ENCODE measurements at regions not wholly inside any gene's neighbourhood (a gene's known extent, or its start where the extent isn't known, plus 50 kb on each side); places are given as distances from the start of the nearest gene placed in this dataset.

DNA sequence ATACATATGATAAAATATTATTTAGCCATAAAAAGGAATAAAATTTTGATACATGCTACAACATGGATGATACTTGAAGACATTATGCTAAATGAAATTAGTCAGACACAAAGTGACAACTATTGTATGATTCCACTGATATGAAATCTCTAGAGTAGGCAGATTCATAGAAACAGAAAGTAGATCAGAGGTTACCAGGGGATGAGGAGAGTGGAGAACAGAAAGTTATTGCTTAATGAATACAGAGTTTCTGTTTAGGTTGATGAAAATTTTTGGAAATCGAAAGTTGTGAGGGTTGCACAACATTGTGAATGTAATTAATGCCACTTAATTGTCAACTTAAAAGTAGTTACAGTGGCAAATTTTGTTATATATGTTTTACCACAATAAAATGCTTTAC is 315.7 kb upstream of the USP25 start:
- CTCF ChIA-PET = no interaction called here
- Mint-ChIP-seq H3K4me1 (ENCODE audit: low read depth, unreplicated experiment) (peaks cover 5% of the 10 kb centered on the region), H3K27me3 (ENCODE audit: unreplicated experiment) (no peaks in the 10 kb centered on the region), H3K27ac (ENCODE audit: unreplicated experiment) (no peak overlapping the region), H3K9me3 (ENCODE audit: low read depth, unreplicated experiment) (peaks cover 4% of the 10 kb centered on the region), H3K36me3 (ENCODE audit: insufficient read depth, unreplicated experiment) (no peaks in the 10 kb centered on the region), H3K4me3 (ENCODE audit: low read depth, unreplicated experiment) (no peak overlapping the region)
- TF ChIP-seq, protein P1, sequence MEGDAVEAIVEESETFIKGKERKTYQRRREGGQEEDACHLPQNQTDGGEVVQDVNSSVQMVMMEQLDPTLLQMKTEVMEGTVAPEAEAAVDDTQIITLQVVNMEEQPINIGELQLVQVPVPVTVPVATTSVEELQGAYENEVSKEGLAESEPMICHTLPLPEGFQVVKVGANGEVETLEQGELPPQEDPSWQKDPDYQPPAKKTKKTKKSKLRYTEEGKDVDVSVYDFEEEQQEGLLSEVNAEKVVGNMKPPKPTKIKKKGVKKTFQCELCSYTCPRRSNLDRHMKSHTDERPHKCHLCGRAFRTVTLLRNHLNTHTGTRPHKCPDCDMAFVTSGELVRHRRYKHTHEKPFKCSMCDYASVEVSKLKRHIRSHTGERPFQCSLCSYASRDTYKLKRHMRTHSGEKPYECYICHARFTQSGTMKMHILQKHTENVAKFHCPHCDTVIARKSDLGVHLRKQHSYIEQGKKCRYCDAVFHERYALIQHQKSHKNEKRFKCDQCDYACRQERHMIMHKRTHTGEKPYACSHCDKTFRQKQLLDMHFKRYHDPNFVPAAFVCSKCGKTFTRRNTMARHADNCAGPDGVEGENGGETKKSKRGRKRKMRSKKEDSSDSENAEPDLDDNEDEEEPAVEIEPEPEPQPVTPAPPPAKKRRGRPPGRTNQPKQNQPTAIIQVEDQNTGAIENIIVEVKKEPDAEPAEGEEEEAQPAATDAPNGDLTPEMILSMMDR (IDR thresholded peaks at IDR 0.05; ENCODE audit: unreplicated experiment) = no peak
- intact Hi-C loops (cut with micrococcal nuclease; ENCODE audit: unreplicated experiment) = no loop called here
- no peak for DNase-seq
- no TSS peak for BruUV-seq (replicated peaks)

DNA sequence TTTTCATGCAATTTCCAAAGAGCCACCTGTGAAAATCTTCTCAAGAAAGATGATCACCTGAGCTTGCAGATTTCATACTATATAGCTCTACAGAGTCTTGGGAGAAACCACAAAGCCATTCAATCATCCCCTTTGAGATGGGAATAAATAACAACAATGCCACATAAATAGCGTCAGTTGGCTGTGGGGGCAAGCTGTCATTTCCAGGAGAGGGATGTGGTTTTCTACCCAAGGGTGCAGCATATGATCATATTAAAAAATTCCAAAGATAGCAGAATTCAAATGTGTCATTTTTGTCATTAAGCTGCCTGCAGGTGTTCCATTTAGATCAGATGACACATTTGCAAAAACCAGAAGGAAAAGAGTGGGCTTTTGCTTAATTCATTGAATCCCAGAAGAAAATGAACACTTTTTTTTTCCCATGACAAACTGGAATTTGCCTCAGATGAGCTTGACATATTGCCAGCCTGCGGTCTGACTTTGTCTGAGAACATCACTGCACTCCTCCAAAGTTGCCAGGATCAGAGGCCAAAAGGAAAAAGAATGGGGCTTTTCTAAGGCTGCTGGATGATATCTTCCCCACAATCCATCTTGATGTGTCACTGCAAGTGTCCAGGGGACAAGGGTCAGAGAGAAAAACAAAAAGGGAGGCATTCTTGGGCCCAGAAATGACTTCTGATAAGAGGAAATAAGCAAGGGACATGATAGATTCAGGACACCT is 314.1 kb upstream of the USP25 start:
- H3K9me3 Mint-ChIP-seq (ENCODE audit: low read depth, unreplicated experiment) = peaks cover 8% of the 10 kb centered on the region
- no peaks in the 10 kb centered on the region for H3K36me3 Mint-ChIP-seq (ENCODE audit: insufficient read depth, unreplicated experiment)
- no peak overlapping the region for H3K4me3 Mint-ChIP-seq (ENCODE audit: low read depth, unreplicated experiment)
- intact Hi-C loops (cut with micrococcal nuclease; ENCODE audit: unreplicated experiment) = no loop called here
- no peak for DNase-seq
- H3K27me3 Mint-ChIP-seq (ENCODE audit: unreplicated experiment) = no peaks in the 10 kb centered on the region
- peaks cover 5% of the 10 kb centered on the region for H3K4me1 Mint-ChIP-seq (ENCODE audit: low read depth, unreplicated experiment)
- TF ChIP-seq, protein P1 (IDR thresholded peaks at IDR 0.05; ENCODE audit: unreplicated experiment) = no peak
- BruUV-seq (replicated peaks) = no TSS peak
- CTCF ChIA-PET = no interaction called here
- no peak overlapping the region for H3K27ac Mint-ChIP-seq (ENCODE audit: unreplicated experiment)

DNA sequence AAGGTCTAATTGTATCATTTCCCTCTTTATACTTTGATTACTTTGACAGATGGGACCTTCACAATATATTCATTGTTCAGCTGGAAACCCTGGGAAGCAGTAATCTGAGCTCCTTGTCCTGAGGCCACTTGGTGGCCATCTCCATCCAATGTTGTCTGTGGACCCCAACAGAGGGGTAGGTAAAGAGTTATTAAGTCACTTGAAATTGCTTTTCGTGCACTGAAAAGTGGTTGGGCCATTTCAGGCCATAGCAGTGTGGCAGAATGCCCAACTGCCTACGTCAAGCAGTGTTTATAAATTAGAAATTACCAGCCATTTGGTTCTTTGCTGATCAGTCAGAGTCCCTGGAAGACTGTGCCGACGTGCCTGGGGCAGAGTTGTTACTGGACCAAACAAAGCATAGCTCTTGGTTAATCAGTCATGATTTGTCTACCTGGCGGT is 308.3 kb upstream of the USP25 start:
- intact Hi-C loops (cut with micrococcal nuclease; ENCODE audit: unreplicated experiment) = no loop called here
- H3K9me3 Mint-ChIP-seq (ENCODE audit: low read depth, unreplicated experiment) = peaks cover 3% of the 10 kb centered on the region
- CTCF ChIA-PET = no interaction called here

DNA sequence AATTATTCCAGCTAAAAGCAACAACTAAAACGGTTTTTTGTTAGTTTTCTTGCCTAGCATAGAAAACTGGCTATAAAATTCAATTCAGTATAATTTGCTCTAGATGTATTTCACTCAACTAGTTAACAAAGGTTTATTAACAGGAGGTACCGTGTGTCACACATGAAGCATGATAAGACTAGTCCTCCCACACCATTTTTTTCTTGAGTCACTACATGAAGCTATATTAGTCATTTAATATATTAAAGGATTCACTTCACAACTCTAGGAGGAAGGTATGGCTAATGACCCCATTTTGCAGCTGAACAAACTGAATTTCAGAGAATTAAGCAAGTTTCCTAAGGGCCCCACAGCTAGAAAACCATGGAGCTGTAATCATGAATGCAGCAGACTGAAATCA is 307.8 kb upstream of the USP25 start:
- H3K9me3 Mint-ChIP-seq (ENCODE audit: low read depth, unreplicated experiment) = peaks cover 3% of the 10 kb centered on the region
- H3K36me3 Mint-ChIP-seq (ENCODE audit: insufficient read depth, unreplicated experiment) = no peaks in the 10 kb centered on the region
- DNase-seq = no peak
- no TSS peak for BruUV-seq (replicated peaks)
- TF ChIP-seq, protein P1 (IDR thresholded peaks at IDR 0.05; ENCODE audit: unreplicated experiment) = no peak
- no peak overlapping the region for H3K4me3 Mint-ChIP-seq (ENCODE audit: low read depth, unreplicated experiment)
- CTCF ChIA-PET = no interaction called here
- intact Hi-C loops (cut with micrococcal nuclease; ENCODE audit: unreplicated experiment) = no loop called here
- H3K27me3 Mint-ChIP-seq (ENCODE audit: unreplicated experiment) = no peaks in the 10 kb centered on the region
- peaks cover 12% of the 10 kb centered on the region for H3K4me1 Mint-ChIP-seq (ENCODE audit: low read depth, unreplicated experiment)
- no peak overlapping the region for H3K27ac Mint-ChIP-seq (ENCODE audit: unreplicated experiment)

More for the DNA sequence above, 308.3 kb upstream of the USP25 start:
- H3K4me3 Mint-ChIP-seq (ENCODE audit: low read depth, unreplicated experiment) = no peak overlapping the region
- BruUV-seq (replicated peaks) = no TSS peak
- H3K4me1 Mint-ChIP-seq (ENCODE audit: low read depth, unreplicated experiment) = peaks cover 12% of the 10 kb centered on the region
- DNase-seq = no peak
- H3K27ac Mint-ChIP-seq (ENCODE audit: unreplicated experiment) = no peak overlapping the region
- no peaks in the 10 kb centered on the region for H3K27me3 Mint-ChIP-seq (ENCODE audit: unreplicated experiment)
- H3K36me3 Mint-ChIP-seq (ENCODE audit: insufficient read depth, unreplicated experiment) = no peaks in the 10 kb centered on the region
- TF ChIP-seq, protein P1 (IDR thresholded peaks at IDR 0.05; ENCODE audit: unreplicated experiment) = no peak

All from Calu3 (cell line).